Breast epithelium (tissue), 3 donors: ENCODE measurements at regions not wholly inside any gene's neighbourhood (a gene's known extent, or its start where the extent isn't known, plus 50 kb on each side); places are given as distances from the start of the nearest gene placed in this dataset.

Experiments
- POLR2A ChIP-seq: fragments of 450-650 bp; IDR thresholded peaks from one replicate; pipeline ENCODE4 v1.6.1; 2016; ENCODE audit warnings: antibody characterized with exemption, mild to moderate bottlenecking, moderate library complexity
- POLR2AphosphoS5 ChIP-seq, 3 donors: sonication (generic); formaldehyde crosslinking; IDR thresholded peaks; one replicate each; pipeline ENCODE4 v1.6.1; 2017; ENCODE audit warnings: antibody characterized with exemption in 3 of 3
- TF ChIP-seq, protein P1 (sequence below), 3 donors: fragments of 450-650 bp; IDR thresholded peaks; one replicate each; pipeline ENCODE4 v1.5.1; 2016 to 2017; ENCODE audit warnings: antibody characterized with exemption in 3 of 3, mild to moderate bottlenecking in 3 of 3, moderate library complexity in 3 of 3

DNA sequence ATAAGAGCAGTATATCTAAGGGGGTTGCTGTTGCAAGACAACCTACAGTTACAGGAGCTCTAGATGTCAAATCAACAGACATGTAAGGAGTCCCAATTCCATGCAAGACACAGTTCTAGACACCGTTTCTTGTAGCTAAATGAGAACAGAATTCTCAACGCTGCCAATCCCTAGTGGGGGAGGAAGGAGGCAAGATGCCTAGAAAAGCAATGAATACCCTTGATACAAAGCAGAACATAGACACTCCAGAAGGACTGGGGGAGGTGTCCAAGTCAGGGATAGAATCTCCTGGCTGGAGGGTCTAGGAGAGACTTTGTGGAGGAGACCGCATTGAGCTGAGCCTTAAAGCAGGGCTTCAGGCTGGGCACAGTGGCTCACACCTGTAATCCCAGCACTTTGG, 280.2 kb downstream of the BUD13 start:
- TF ChIP-seq, protein P1, sequence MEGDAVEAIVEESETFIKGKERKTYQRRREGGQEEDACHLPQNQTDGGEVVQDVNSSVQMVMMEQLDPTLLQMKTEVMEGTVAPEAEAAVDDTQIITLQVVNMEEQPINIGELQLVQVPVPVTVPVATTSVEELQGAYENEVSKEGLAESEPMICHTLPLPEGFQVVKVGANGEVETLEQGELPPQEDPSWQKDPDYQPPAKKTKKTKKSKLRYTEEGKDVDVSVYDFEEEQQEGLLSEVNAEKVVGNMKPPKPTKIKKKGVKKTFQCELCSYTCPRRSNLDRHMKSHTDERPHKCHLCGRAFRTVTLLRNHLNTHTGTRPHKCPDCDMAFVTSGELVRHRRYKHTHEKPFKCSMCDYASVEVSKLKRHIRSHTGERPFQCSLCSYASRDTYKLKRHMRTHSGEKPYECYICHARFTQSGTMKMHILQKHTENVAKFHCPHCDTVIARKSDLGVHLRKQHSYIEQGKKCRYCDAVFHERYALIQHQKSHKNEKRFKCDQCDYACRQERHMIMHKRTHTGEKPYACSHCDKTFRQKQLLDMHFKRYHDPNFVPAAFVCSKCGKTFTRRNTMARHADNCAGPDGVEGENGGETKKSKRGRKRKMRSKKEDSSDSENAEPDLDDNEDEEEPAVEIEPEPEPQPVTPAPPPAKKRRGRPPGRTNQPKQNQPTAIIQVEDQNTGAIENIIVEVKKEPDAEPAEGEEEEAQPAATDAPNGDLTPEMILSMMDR (IDR thresholded peaks at IDR 0.05) = no peak
- TF ChIP-seq POLR2A (no peak), POLR2AphosphoS5 (IDR thresholded peaks at IDR 0.05) (no peak)
